Keratinocyte (primary cell): ENCODE measurements at regions not wholly inside any gene's neighbourhood (a gene's known extent, or its start where the extent isn't known, plus 50 kb on each side); places are given as distances from the start of the nearest gene placed in this dataset.

Experiments
- DNase-seq: peaks from one replicate; pipeline ENCODE4 v3.0.0-alpha.2; 2011; ENCODE audit warnings: low read depth, missing footprints, low spot score
- FAIRE-seq: peaks from 2 replicates; lab custom pipeline; 2011; peaks lifted over from hg19 to GRCh38; lab: Jason Lieb, UNC
- H2AFZ ChIP-seq: 2 replicates; pipeline ENCODE4 v1.6.0; 2012; ENCODE audit warnings: low read length, control low read depth, inconsistent platforms; ENCODE audit not compliant: control insufficient read depth
- H3K27ac ChIP-seq: 2 replicates; pipeline ENCODE4 v1.5.1; 2011; ENCODE audit warnings: low read length; ENCODE audit not compliant: control insufficient read depth, insufficient read depth
- H3K27me3 ChIP-seq: 3 replicates; pipeline ENCODE4 v1.6.0; 2011; ENCODE audit warnings: low read length; ENCODE audit not compliant: control insufficient read depth, insufficient read depth; ENCODE audit errors: extremely low read depth
- H3K36me3 ChIP-seq, 2 experiments: 2 replicates in 1 of 2; 3 replicates in 1 of 2; pipeline ENCODE4 v1.5.1; 2011; ENCODE audit warnings: low read length in 2 of 2, mild to moderate bottlenecking in 1 of 2; ENCODE audit not compliant: control insufficient read depth in 2 of 2, insufficient read depth in 2 of 2; ENCODE audit errors: extremely low read depth in 1 of 2
- H3K4me1 ChIP-seq: 3 replicates; pipeline ENCODE4 v1.5.1; 2011; ENCODE audit warnings: low read length; ENCODE audit not compliant: control insufficient read depth, insufficient read depth; ENCODE audit errors: extremely low read depth
- H3K4me2 ChIP-seq: 3 replicates; pipeline ENCODE4 v1.6.0; 2011; ENCODE audit warnings: low read depth, low read length; ENCODE audit not compliant: control insufficient read depth, insufficient read depth; ENCODE audit errors: extremely low read depth
- H3K4me3 ChIP-seq, 3 experiments: fragments of 200-600 bp in 1 of 3; sonication (generic) in 1 of 3; 2 replicates in 2 of 3; 3 replicates in 1 of 3; pipeline ENCODE4 v1.5.1; 2011 to 2016; ENCODE audit warnings: low read length in 3 of 3, mild to moderate bottlenecking in 3 of 3, control low read depth in 2 of 3, inconsistent platforms in 1 of 3, low read depth in 1 of 3, mixed read lengths in 1 of 3, mixed run types in 1 of 3, moderate library complexity in 1 of 3; ENCODE audit not compliant: control insufficient read depth in 2 of 3, insufficient read depth in 2 of 3; ENCODE audit errors: extremely low read depth in 1 of 3
- H3K79me2 ChIP-seq: 2 replicates; pipeline ENCODE4 v1.6.0; 2012; ENCODE audit warnings: low read length; ENCODE audit not compliant: control insufficient read depth, insufficient read depth
- H3K9ac ChIP-seq: 3 replicates; pipeline ENCODE4 v1.6.0; 2011; ENCODE audit warnings: low read length; ENCODE audit not compliant: control insufficient read depth, insufficient read depth; ENCODE audit errors: extremely low read depth
- H3K9me1 ChIP-seq: 3 replicates; pipeline ENCODE4 v1.6.0; 2011; ENCODE audit warnings: low read length; ENCODE audit not compliant: control insufficient read depth, insufficient read depth; ENCODE audit errors: extremely low read depth
- H3K9me3 ChIP-seq: 2 replicates; pipeline ENCODE4 v1.5.1; 2012; ENCODE audit warnings: low read depth, low read length; ENCODE audit not compliant: control insufficient read depth
- H4K20me1 ChIP-seq: 3 replicates; pipeline ENCODE4 v1.6.0; 2011; ENCODE audit warnings: low read length; ENCODE audit not compliant: control insufficient read depth, insufficient read depth; ENCODE audit errors: extremely low read depth
- EZH2 ChIP-seq: IDR thresholded peaks from one replicate; pipeline ENCODE4 v1.6.1; 2012; ENCODE audit warnings: inconsistent platforms, mild to moderate bottlenecking, low read length, moderate library complexity
- dilution Hi-C: fragments of 300-500 bp; cut with MboI; formaldehyde crosslinking; loops from one replicate; pipeline ENCODE4 v1.7.0; 2020; ENCODE audit warnings: low sequenced_read_pairs; ENCODE audit not compliant: extremely low pct_ligation_motif_present
- TF ChIP-seq, protein P1 (sequence below), 3 experiments: IDR thresholded peaks in 1 of 3; conservative IDR thresholded peaks in 1 of 3; optimal IDR thresholded peaks in 1 of 3; 2 replicates in 2 of 3; 3 replicates in 1 of 3; pipeline versions ENCODE3 to v1.5.1; 2011; ENCODE audit warnings: low read length in 3 of 3, mild to moderate bottlenecking in 3 of 3, moderate library complexity in 2 of 3, control low read depth in 1 of 3, inconsistent platforms in 1 of 3; ENCODE audit not compliant: insufficient read depth in 2 of 3; ENCODE audit errors: extremely low read depth in 1 of 3

DNA sequence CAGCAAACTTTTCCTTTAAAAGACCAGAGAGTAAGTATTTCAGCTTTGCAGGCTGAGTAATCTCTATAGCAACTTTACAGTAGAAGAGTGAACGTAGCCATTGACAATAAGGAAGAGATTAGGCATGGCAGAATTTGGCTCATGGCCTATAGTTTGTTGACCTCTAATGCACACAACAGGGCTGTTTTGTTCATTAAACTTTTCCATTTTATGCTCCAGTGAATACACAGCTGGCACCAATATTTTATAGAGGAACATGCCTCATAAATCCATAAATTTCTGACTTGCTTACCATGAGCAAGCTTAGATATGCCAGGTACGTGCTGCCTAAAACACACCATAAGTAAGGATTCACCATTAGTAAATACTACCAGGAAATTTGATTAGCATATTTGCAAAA lies 609.0 kb upstream of the STXBP6 start:
- Histone ChIP-seq H3K9ac (no peak overlapping the region), H4K20me1 (no peaks in the 10 kb centered on the region), H3K9me1 (no peaks in the 10 kb centered on the region), H3K79me2 (no peaks in the 10 kb centered on the region), H3K4me1 (no peaks in the 10 kb centered on the region), H3K27ac (no peak overlapping the region), H2AFZ (no peak overlapping the region), H3K9me3 (no peaks in the 10 kb centered on the region), H3K27me3 (no peaks in the 10 kb centered on the region), H3K4me2 (no peak overlapping the region), H3K36me3 (no peaks in the 10 kb centered on the region), H3K4me3 (no peak overlapping the region)
- FAIRE-seq (no peak), DNase-seq (no peak)
- dilution Hi-C loops = no loop called here
- no peak for TF ChIP-seq EZH2
- TF ChIP-seq, protein P1, sequence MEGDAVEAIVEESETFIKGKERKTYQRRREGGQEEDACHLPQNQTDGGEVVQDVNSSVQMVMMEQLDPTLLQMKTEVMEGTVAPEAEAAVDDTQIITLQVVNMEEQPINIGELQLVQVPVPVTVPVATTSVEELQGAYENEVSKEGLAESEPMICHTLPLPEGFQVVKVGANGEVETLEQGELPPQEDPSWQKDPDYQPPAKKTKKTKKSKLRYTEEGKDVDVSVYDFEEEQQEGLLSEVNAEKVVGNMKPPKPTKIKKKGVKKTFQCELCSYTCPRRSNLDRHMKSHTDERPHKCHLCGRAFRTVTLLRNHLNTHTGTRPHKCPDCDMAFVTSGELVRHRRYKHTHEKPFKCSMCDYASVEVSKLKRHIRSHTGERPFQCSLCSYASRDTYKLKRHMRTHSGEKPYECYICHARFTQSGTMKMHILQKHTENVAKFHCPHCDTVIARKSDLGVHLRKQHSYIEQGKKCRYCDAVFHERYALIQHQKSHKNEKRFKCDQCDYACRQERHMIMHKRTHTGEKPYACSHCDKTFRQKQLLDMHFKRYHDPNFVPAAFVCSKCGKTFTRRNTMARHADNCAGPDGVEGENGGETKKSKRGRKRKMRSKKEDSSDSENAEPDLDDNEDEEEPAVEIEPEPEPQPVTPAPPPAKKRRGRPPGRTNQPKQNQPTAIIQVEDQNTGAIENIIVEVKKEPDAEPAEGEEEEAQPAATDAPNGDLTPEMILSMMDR (optimal IDR thresholded peaks at IDR 0.05 in 1 of 3, IDR thresholded peaks at IDR 0.05 in 1 of 3, conservative IDR thresholded peaks at IDR 0.05 in 1 of 3; ENCODE audit: extremely low read depth in 1 of 3, insufficient read depth in 2 of 3, low read length in 3 of 3) = no peak

DNA sequence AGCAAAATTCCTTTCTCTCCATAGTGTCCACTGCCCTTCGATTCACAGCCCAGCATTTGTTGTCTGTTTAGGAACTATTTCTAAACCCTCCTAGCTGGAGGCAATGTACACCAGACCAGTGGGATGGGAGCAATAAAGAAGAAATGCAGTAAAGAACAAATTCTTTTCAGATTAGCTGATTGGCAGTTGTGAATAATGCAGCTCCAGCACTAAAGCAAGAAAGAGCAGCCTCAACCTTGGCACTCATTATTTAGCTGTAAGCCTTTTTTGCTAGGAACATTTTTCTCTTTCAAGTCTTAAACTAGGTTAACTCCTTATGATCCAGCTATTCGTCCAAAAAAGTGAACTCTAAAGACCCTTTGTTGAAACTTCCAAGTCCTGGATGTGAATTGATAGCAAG lies 580.5 kb upstream of the STXBP6 start:
- DNase-seq = no peak
- H3K9me1 ChIP-seq = no peaks in the 10 kb centered on the region
- H2AFZ ChIP-seq = no peak overlapping the region
- dilution Hi-C loops = no loop called here
- H3K9ac ChIP-seq = no peak overlapping the region
- no peak for TF ChIP-seq EZH2
- TF ChIP-seq, protein P1 (optimal IDR thresholded peaks at IDR 0.05 in 1 of 3, IDR thresholded peaks at IDR 0.05 in 1 of 3, conservative IDR thresholded peaks at IDR 0.05 in 1 of 3; ENCODE audit: extremely low read depth in 1 of 3, insufficient read depth in 2 of 3, low read length in 3 of 3) = no peak
- no peaks in the 10 kb centered on the region for H3K36me3 ChIP-seq
- no peak overlapping the region for H3K27ac ChIP-seq
- H3K27me3 ChIP-seq = no peaks in the 10 kb centered on the region
- H3K9me3 ChIP-seq = no peaks in the 10 kb centered on the region
- no peaks in the 10 kb centered on the region for H3K4me1 ChIP-seq
- no peaks in the 10 kb centered on the region for H3K79me2 ChIP-seq
- no peak overlapping the region for H3K4me3 ChIP-seq
- H4K20me1 ChIP-seq = no peaks in the 10 kb centered on the region
- FAIRE-seq = no peak
- no peak overlapping the region for H3K4me2 ChIP-seq
